GM19023 (cell line): ENCODE measurements at regions not wholly inside any gene's neighbourhood (a gene's known extent, or its start where the extent isn't known, plus 50 kb on each side); places are given as distances from the start of the nearest gene placed in this dataset.
"Not testable (repeated sequence)": the region's sequence is repeated elsewhere in the genome, so short reads cannot be mapped to it uniquely, and the experiment has no call there.

Experiments
- ATAC-seq: cut with Tn5 transposase; IDR thresholded peaks from one replicate; pipeline ENCODE4 v1.9.1; 2021; ENCODE audit warnings: mild to moderate bottlenecking, moderate library complexity; ENCODE audit not compliant: unreplicated experiment

- ATAC-seq, result no peak
These were observed 617.5 kb upstream of the KLF12 start for GRCh38 chr13:74751739-74752138.

- ATAC-seq, result no peak
These were observed 613.2 kb upstream of the KLF12 start for GRCh38 chr13:74747186-74747955.

- no peak for ATAC-seq
These were observed 609.8 kb upstream of the KLF12 start for GRCh38 chr13:74743992-74744391.

- ATAC-seq, result no peak
These were observed 607.5 kb upstream of the KLF12 start for GRCh38 chr13:74741732-74742131.

GRCh38 chr13:74732736-74733385 lies 598.7 kb upstream of the KLF12 start:
- no peak for ATAC-seq

GRCh38 chr13:74731731-74732130 lies 597.5 kb upstream of the KLF12 start:
- ATAC-seq, result no peak

GRCh38 chr13:74730556-74731331 lies 596.5 kb upstream of the KLF12 start:
- ATAC-seq, result no peak

- no peak for ATAC-seq
These were observed 592.0 kb upstream of the KLF12 start for GRCh38 chr13:74726206-74726605.

- ATAC-seq, result not testable (repeated sequence)
These were observed 584.1 kb upstream of the KLF12 start for GRCh38 chr13:74718232-74718842.

GRCh38 chr13:74715718-74716117 lies 581.5 kb upstream of the KLF12 start:
- no peak for ATAC-seq

- ATAC-seq, result no peak
These were observed 575.8 kb upstream of the KLF12 start for GRCh38 chr13:74710006-74710405.

GRCh38 chr13:74709226-74709625 lies 575.0 kb upstream of the KLF12 start:
- no peak for ATAC-seq

GRCh38 chr13:74708629-74709028 lies 574.4 kb upstream of the KLF12 start:
- no peak for ATAC-seq

- no peak for ATAC-seq
These were observed 573.1 kb upstream of the KLF12 start for GRCh38 chr13:74707291-74707690.

- ATAC-seq, result no peak
These were observed 572.6 kb upstream of the KLF12 start for GRCh38 chr13:74706801-74707200.

- no peak for ATAC-seq
These were observed 571.2 kb upstream of the KLF12 start for GRCh38 chr13:74705438-74705837.

GRCh38 chr13:74703855-74704387 lies 569.7 kb upstream of the KLF12 start:
- ATAC-seq, result no peak

- ATAC-seq, result no peak
These were observed 562.1 kb upstream of the KLF12 start for GRCh38 chr13:74696148-74696922.

- ATAC-seq, result no peak
These were observed 561.0 kb upstream of the KLF12 start for GRCh38 chr13:74695021-74695800.
